HUES6 (cell line): ENCODE measurements at regions not wholly inside any gene's neighbourhood (a gene's known extent, or its start where the extent isn't known, plus 50 kb on each side); places are given as distances from the start of the nearest gene placed in this dataset.

Source experiments
- H3K27ac ChIP-seq: 2 replicates; pipeline ENCODE4 v1.7.0; 2013; ENCODE audit warnings: low read depth, mild to moderate bottlenecking, low read length, inconsistent platforms
- H3K27me3 ChIP-seq: 2 replicates; pipeline ENCODE4 v1.6.1; 2013; ENCODE audit warnings: low read length; ENCODE audit not compliant: control insufficient read depth, insufficient read depth
- H3K36me3 ChIP-seq: 2 replicates; pipeline ENCODE4 v1.6.1; 2013; ENCODE audit warnings: low read length; ENCODE audit not compliant: control insufficient read depth, insufficient read depth
- H3K4me1 ChIP-seq: 2 replicates; pipeline ENCODE4 v1.6.1; 2013; ENCODE audit warnings: low read length; ENCODE audit not compliant: control insufficient read depth, insufficient read depth
- H3K4me3 ChIP-seq: 2 replicates; pipeline ENCODE4 v1.5.1; 2013; ENCODE audit warnings: low read depth, low read length
- H3K9ac ChIP-seq: one replicate; pipeline ENCODE4 v1.6.1; 2013; ENCODE audit warnings: mild to moderate bottlenecking, low read length
- H3K9me3 ChIP-seq: 2 replicates; pipeline ENCODE4 v1.6.1; 2013; ENCODE audit warnings: low read depth, low read length; ENCODE audit not compliant: control insufficient read depth, insufficient read depth

- Histone ChIP-seq H3K27ac (no peak overlapping the region), H3K36me3 (no peaks in the 10 kb centered on the region), H3K9ac (no peak overlapping the region), H3K9me3 (no peaks in the 10 kb centered on the region), H3K4me1 (no peaks in the 10 kb centered on the region), H3K4me3 (no peak overlapping the region), H3K27me3 (no peaks in the 10 kb centered on the region)
These were observed 89.2 kb upstream of the EXOC1L start for GRCh38 chr4:55730280-55730931.

- Histone ChIP-seq H3K27me3 (no peaks in the 10 kb centered on the region), H3K4me1 (no peaks in the 10 kb centered on the region), H3K9me3 (no peaks in the 10 kb centered on the region), H3K36me3 (no peaks in the 10 kb centered on the region), H3K9ac (no peak overlapping the region), H3K27ac (no peak overlapping the region), H3K4me3 (no peak overlapping the region)
These were observed 87.6 kb upstream of the EXOC1L start for GRCh38 chr4:55731959-55732358.

DNA sequence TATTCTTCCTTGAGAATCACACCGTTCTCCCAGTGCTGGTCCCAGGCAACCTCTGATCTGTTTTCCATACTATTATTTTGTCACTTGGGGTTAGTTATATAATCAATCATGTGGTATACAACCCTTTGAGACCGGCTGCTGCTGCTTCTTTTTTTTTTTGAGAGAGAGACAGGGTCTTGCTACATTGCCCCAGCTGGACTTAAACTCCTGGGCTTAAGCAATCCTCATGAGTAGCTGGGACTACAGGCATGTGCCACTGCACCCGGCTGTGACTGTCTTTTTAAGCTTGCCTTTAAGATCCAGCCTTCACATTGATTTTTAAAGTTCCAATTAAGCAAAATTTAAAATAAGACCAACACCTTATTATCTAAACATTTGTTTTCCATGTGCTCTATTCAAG, 86.7 kb upstream of the EXOC1L start:
- no peaks in the 10 kb centered on the region for H3K4me1 ChIP-seq
- H3K27me3 ChIP-seq, result no peaks in the 10 kb centered on the region
- no peaks in the 10 kb centered on the region for H3K9me3 ChIP-seq
- no peaks in the 10 kb centered on the region for H3K36me3 ChIP-seq
- H3K9ac ChIP-seq, result no peak overlapping the region
- H3K4me3 ChIP-seq, result no peak overlapping the region
- H3K27ac ChIP-seq, result no peak overlapping the region

- Histone ChIP-seq H3K36me3 (no peaks in the 10 kb centered on the region), H3K4me3 (no peak overlapping the region), H3K9ac (no peak overlapping the region), H3K27ac (no peak overlapping the region), H3K27me3 (no peaks in the 10 kb centered on the region), H3K4me1 (no peaks in the 10 kb centered on the region), H3K9me3 (no peaks in the 10 kb centered on the region)
These were observed 85.7 kb upstream of the EXOC1L start for GRCh38 chr4:55733932-55734331.

- Histone ChIP-seq H3K27ac (no peak overlapping the region), H3K9ac (no peak overlapping the region), H3K4me3 (no peak overlapping the region), H3K9me3 (no peaks in the 10 kb centered on the region), H3K36me3 (no peaks in the 10 kb centered on the region), H3K4me1 (no peaks in the 10 kb centered on the region), H3K27me3 (no peaks in the 10 kb centered on the region)
These were observed 82.9 kb upstream of the EXOC1L start for GRCh38 chr4:55736605-55737183.

DNA sequence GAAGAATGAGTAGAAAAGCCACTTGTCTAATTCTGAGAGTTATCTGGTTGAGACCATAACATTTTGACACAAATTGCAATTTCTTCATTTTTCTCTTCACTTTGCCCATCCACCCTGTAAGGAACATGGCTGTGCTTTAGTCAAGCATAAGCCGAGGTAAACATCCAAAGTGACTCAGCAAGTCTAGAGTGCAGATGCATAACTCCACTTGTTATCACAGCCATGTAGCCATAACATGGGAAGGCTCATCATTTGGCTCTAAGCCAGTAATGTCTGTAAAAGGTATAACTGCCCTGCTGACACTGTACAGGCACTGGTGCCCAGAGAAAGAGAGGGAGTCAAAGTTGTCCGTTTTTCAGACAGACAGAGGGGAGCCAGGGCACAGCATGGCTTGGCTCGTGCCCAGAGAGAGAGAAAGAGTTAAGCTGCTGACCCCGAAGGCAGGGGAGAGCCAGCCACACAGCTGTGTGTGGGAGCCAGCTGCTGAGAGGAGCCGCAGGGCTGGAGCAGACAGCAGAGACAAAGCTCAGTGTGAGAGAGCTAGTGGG, 76.9 kb upstream of the EXOC1L start:
- Histone ChIP-seq H3K36me3 (no peaks in the 10 kb centered on the region), H3K9ac (no peak overlapping the region), H3K27me3 (no peaks in the 10 kb centered on the region), H3K9me3 (no peaks in the 10 kb centered on the region), H3K27ac (no peak overlapping the region), H3K4me1 (no peaks in the 10 kb centered on the region), H3K4me3 (no peak overlapping the region)

- Histone ChIP-seq H3K36me3 (no peaks in the 10 kb centered on the region), H3K4me1 (no peaks in the 10 kb centered on the region), H3K27me3 (no peaks in the 10 kb centered on the region), H3K27ac (no peak overlapping the region), H3K9ac (no peak overlapping the region), H3K4me3 (no peak overlapping the region), H3K9me3 (no peaks in the 10 kb centered on the region)
These were observed 75.2 kb upstream of the EXOC1L start for GRCh38 chr4:55744369-55744768.

GRCh38 chr4:55745014-55745413, 74.6 kb upstream of the EXOC1L start:
- no peaks in the 10 kb centered on the region for H3K9me3 ChIP-seq
- no peaks in the 10 kb centered on the region for H3K4me1 ChIP-seq
- H3K27me3 ChIP-seq, result no peaks in the 10 kb centered on the region
- no peak overlapping the region for H3K27ac ChIP-seq
- no peaks in the 10 kb centered on the region for H3K36me3 ChIP-seq
- no peak overlapping the region for H3K4me3 ChIP-seq
- no peak overlapping the region for H3K9ac ChIP-seq

DNA sequence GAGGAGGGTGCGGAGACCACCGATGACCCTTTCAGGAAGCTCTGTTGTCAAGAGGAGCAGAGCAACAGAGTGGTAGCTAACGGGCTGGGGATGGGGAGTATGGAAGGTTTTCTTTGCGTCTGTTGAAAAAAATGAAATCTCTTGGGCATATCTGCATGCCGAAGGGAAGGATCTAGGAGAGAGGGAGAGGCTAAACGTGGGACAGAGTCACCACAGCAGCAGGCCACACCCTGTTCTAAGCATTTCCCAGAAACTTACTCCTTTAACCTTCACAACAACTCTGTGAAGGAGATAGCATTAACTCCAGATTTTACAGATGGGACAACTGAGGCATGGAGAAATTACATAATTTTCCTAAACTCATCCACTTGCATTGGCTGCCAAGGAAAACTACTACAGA, 71.8 kb upstream of the EXOC1L start:
- Histone ChIP-seq H3K36me3 (no peaks in the 10 kb centered on the region), H3K4me1 (no peaks in the 10 kb centered on the region), H3K27me3 (no peaks in the 10 kb centered on the region), H3K9me3 (no peaks in the 10 kb centered on the region), H3K9ac (no peak overlapping the region), H3K4me3 (no peak overlapping the region), H3K27ac (no peak overlapping the region)

- no peaks in the 10 kb centered on the region for H3K9me3 ChIP-seq
- no peak overlapping the region for H3K9ac ChIP-seq
- H3K27me3 ChIP-seq, result no peaks in the 10 kb centered on the region
- H3K4me3 ChIP-seq, result no peak overlapping the region
- H3K27ac ChIP-seq, result no peak overlapping the region
- H3K4me1 ChIP-seq, result no peaks in the 10 kb centered on the region
- H3K36me3 ChIP-seq, result no peaks in the 10 kb centered on the region
These were observed 69.9 kb upstream of the EXOC1L start for GRCh38 chr4:55749666-55750065.

DNA sequence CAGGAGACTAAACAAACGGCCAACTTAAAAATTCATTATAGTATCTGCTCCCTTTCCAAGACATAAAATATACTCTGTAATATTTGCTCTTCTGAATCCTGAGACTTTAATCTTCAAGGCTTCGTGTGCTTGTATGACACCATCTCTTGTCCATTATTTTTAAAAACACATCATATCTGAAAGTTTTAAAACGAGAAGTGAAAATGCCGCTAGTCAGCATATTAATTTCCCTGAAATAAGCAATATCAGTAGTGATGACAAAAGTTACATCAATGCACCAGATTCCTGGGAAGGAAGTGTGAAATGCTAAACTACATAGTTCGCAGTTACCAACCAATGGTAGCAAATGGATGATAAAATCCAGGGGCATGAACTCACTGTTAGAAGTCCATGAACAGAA, 66.8 kb upstream of the EXOC1L start:
- Histone ChIP-seq H3K27ac (no peak overlapping the region), H3K4me3 (no peak overlapping the region), H3K9me3 (no peaks in the 10 kb centered on the region)

More for the DNA sequence above, 66.8 kb upstream of the EXOC1L start:
- Histone ChIP-seq H3K36me3 (no peaks in the 10 kb centered on the region), H3K9ac (no peak overlapping the region), H3K27me3 (no peaks in the 10 kb centered on the region), H3K4me1 (peaks cover 5% of the 10 kb centered on the region; the same call in 1 of the 2 replicates)
